LNCAP (cell line): ENCODE measurements at regions not wholly inside any gene's neighbourhood (a gene's known extent, or its start where the extent isn't known, plus 50 kb on each side); places are given as distances from the start of the nearest gene placed in this dataset.

Source experiments
- CTCF ChIP-seq: fragments of 450-650 bp; IDR thresholded peaks from 2 replicates; pipeline ENCODE4 v1.5.1; 2017; ENCODE audit warnings: mild to moderate bottlenecking

- no peak for TF ChIP-seq CTCF
These were observed 146.2 kb upstream of the ECI2 start for GRCh38 chr6:4281341-4282293.

- TF ChIP-seq CTCF, result no peak
These were observed 145.3 kb upstream of the ECI2 start for GRCh38 chr6:4280707-4281106.

- no peak for TF ChIP-seq CTCF
These were observed 144.7 kb upstream of the ECI2 start for GRCh38 chr6:4280031-4280430.

DNA sequence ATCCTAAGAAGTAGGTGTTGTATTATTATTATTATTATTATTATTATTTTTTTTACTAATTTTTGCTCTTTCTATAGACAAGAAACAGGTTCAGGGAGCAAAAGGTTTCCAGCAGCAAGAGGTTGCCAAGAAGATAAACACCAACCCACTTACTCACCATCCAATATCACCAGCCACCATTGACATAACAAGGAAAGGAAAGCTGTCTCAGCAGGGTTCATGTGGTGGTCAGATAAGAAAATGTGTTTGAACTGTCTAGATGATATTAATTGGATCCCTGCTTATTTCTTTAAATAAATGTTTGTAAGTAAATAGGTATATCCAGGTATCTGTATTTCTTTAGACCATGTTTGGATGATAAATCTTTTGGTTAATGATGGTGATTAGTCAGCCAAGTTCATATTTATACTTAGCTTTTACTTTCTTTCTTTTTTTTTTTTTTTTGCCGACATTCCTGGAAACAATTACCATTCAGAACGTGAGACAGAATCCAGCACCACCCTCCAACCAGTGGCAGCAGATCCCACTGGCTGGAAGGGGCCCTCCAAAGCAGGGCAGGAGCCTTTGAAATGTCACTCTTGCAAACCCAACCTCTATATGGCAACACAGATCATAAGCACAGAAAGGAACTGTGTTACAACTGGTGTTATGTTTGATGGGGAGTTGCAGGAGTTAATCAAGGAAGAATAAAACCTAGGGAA lies 139.2 kb upstream of the ECI2 start:
- no peak for TF ChIP-seq CTCF

GRCh38 chr6:4272996-4273395 lies 137.6 kb upstream of the ECI2 start:
- no peak for TF ChIP-seq CTCF

- TF ChIP-seq CTCF, result no peak
These were observed 136.5 kb upstream of the ECI2 start for GRCh38 chr6:4271761-4272470.

DNA sequence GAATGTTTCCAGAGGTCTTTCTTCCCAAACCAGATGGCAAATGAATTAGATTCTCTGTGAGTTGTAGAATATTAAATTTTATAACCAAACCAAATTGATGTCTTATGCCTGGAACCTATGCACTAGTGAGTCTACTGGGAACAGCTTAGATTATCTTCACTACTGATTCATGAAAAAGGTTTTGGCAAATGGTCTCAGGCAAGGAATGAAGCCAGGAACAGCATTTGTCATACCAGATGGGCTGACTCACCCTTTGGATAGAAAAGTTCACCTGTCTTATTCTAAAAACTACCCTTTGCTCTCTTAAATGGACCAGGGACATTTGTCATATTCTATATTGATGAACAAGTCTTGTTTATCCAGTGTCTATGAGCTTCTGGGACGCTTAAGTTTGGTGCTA lies 135.4 kb upstream of the ECI2 start:
- no peak for TF ChIP-seq CTCF
